ENCODE measurements at regions not wholly inside any gene's neighbourhood (a gene's known extent, or its start where the extent isn't known, plus 50 kb on each side); places are given as distances from the start of the nearest gene placed in this dataset.
"Not testable (repeated sequence)": the region's sequence is repeated elsewhere in the genome, so short reads cannot be mapped to it uniquely, and the experiment has no call there.

- no peak for ATAC-seq
- intact Hi-C loops (cut with DNase I), result no loop called here
- H3K27ac ChIP-seq (ENCODE audit: low read length), result no peak overlapping the region
- H3K4me1 ChIP-seq (ENCODE audit: control insufficient read depth, insufficient read depth, low read length), result no peaks in the 10 kb centered on the region
- H3K4me3 ChIP-seq (ENCODE audit: low read length), result no peak overlapping the region
- DNase-seq, result no peak
- WGBS, result 79% methylated on average over 3 of the region's 3 CpGs
- H3K27me3 ChIP-seq (ENCODE audit: control insufficient read depth, insufficient read depth), result no peaks in the 10 kb centered on the region
- H3K9me3 ChIP-seq (ENCODE audit: control insufficient read depth, low read length), result no peaks in the 10 kb centered on the region
Measured at GRCh38 chr1:90823686-90824085, 106.6 kb upstream of the BARHL2 start.

- WGBS, result 74% methylated on average over 5 of the region's 5 CpGs
- no peaks in the 10 kb centered on the region for H3K27me3 ChIP-seq (ENCODE audit: control insufficient read depth, insufficient read depth)
- no peak overlapping the region for H3K27ac ChIP-seq (ENCODE audit: low read length)
- DNase-seq (no peak), ATAC-seq (no peak)
- no peaks in the 10 kb centered on the region for H3K9me3 ChIP-seq (ENCODE audit: control insufficient read depth, low read length)
- no peaks in the 10 kb centered on the region for H3K4me1 ChIP-seq (ENCODE audit: control insufficient read depth, insufficient read depth, low read length)
- H3K4me3 ChIP-seq (ENCODE audit: low read length), result no peak overlapping the region
- intact Hi-C loops (cut with DNase I), result no loop called here
Measured at GRCh38 chr1:90821788-90822359, 104.8 kb upstream of the BARHL2 start.

GRCh38 chr1:90821152-90821787 is 104.2 kb upstream of the BARHL2 start:
- 77% methylated on average over 5 of the region's 5 CpGs for WGBS
- no peak for ATAC-seq
- no peak overlapping the region for H3K27ac ChIP-seq (ENCODE audit: low read length)
- H3K27me3 ChIP-seq (ENCODE audit: control insufficient read depth, insufficient read depth), result no peaks in the 10 kb centered on the region
- no peaks in the 10 kb centered on the region for H3K4me1 ChIP-seq (ENCODE audit: control insufficient read depth, insufficient read depth, low read length)
- no peaks in the 10 kb centered on the region for H3K9me3 ChIP-seq (ENCODE audit: control insufficient read depth, low read length)
- intact Hi-C loops (cut with DNase I), result no loop called here
- H3K4me3 ChIP-seq (ENCODE audit: low read length), result no peak overlapping the region
- no peak for DNase-seq

- DNase-seq, result no peak
- WGBS, result 71% methylated on average over 2 of the region's 2 CpGs
- Histone ChIP-seq H3K27me3 (ENCODE audit: control insufficient read depth, insufficient read depth) (no peaks in the 10 kb centered on the region), H3K27ac (ENCODE audit: low read length) (no peak overlapping the region), H3K4me3 (ENCODE audit: low read length) (no peak overlapping the region), H3K9me3 (ENCODE audit: control insufficient read depth, low read length) (no peaks in the 10 kb centered on the region), H3K4me1 (ENCODE audit: control insufficient read depth, insufficient read depth, low read length) (no peaks in the 10 kb centered on the region)
- intact Hi-C loops (cut with DNase I), result no loop called here
- ATAC-seq, result no peak
Measured at GRCh38 chr1:90820745-90821144, 103.6 kb upstream of the BARHL2 start.

- H3K4me1 ChIP-seq (ENCODE audit: control insufficient read depth, insufficient read depth, low read length), result no peaks in the 10 kb centered on the region
- no peaks in the 10 kb centered on the region for H3K27me3 ChIP-seq (ENCODE audit: control insufficient read depth, insufficient read depth)
- ATAC-seq, result no peak
- H3K27ac ChIP-seq (ENCODE audit: low read length), result no peak overlapping the region
- 58% methylated on average over 3 of the region's 3 CpGs for WGBS
- H3K4me3 ChIP-seq (ENCODE audit: low read length), result no peak overlapping the region
- intact Hi-C loops (cut with DNase I), result no loop called here
- H3K9me3 ChIP-seq (ENCODE audit: control insufficient read depth, low read length), result no peaks in the 10 kb centered on the region
- no peak for DNase-seq
Measured at GRCh38 chr1:90817399-90817798, 100.3 kb upstream of the BARHL2 start.

GRCh38 chr1:90812237-90812636 is 95.1 kb upstream of the BARHL2 start:
- 74% methylated on average over 6 of the region's 6 CpGs for WGBS
- H3K4me1 ChIP-seq (ENCODE audit: control insufficient read depth, insufficient read depth, low read length); H3K4me3 ChIP-seq (ENCODE audit: low read length); H3K27me3 ChIP-seq (ENCODE audit: control insufficient read depth, insufficient read depth); DNase-seq; intact Hi-C loops (cut with DNase I); H3K9me3 ChIP-seq (ENCODE audit: control insufficient read depth, low read length); H3K27ac ChIP-seq (ENCODE audit: low read length); ATAC-seq: not testable (repeated sequence)

GRCh38 chr1:90811444-90811950 is 94.4 kb upstream of the BARHL2 start:
- H3K9me3 ChIP-seq (ENCODE audit: control insufficient read depth, low read length); ATAC-seq; DNase-seq; H3K27me3 ChIP-seq (ENCODE audit: control insufficient read depth, insufficient read depth); H3K4me1 ChIP-seq (ENCODE audit: control insufficient read depth, insufficient read depth, low read length); H3K27ac ChIP-seq (ENCODE audit: low read length); H3K4me3 ChIP-seq (ENCODE audit: low read length); intact Hi-C loops (cut with DNase I): not testable (repeated sequence)
- WGBS, result 53% methylated on average over 5 of the region's 5 CpGs

GRCh38 chr1:90810681-90811080 is 93.6 kb upstream of the BARHL2 start:
- no peak for DNase-seq
- no peak overlapping the region for H3K4me3 ChIP-seq (ENCODE audit: low read length)
- ATAC-seq, result no peak
- intact Hi-C loops (cut with DNase I), result no loop called here
- WGBS, result 92% methylated on average over 6 of the region's 6 CpGs
- no peaks in the 10 kb centered on the region for H3K9me3 ChIP-seq (ENCODE audit: control insufficient read depth, low read length)
- H3K4me1 ChIP-seq (ENCODE audit: control insufficient read depth, insufficient read depth, low read length), result no peaks in the 10 kb centered on the region
- no peaks in the 10 kb centered on the region for H3K27me3 ChIP-seq (ENCODE audit: control insufficient read depth, insufficient read depth)
- H3K27ac ChIP-seq (ENCODE audit: low read length), result no peak overlapping the region

GRCh38 chr1:90809996-90810395 is 92.9 kb upstream of the BARHL2 start:
- DNase-seq (peak in 1 of 3 donors; percentile 24), ATAC-seq (no peak)
- 52% methylated on average over 3 of the region's 3 CpGs for WGBS
- Histone ChIP-seq H3K4me1 (ENCODE audit: control insufficient read depth, insufficient read depth, low read length) (no peaks in the 10 kb centered on the region), H3K9me3 (ENCODE audit: control insufficient read depth, low read length) (no peaks in the 10 kb centered on the region), H3K4me3 (ENCODE audit: low read length) (no peak overlapping the region), H3K27ac (ENCODE audit: low read length) (no peak overlapping the region), H3K27me3 (ENCODE audit: control insufficient read depth, insufficient read depth) (no peaks in the 10 kb centered on the region)
- intact Hi-C loops (cut with DNase I), result no loop called here

GRCh38 chr1:90809093-90809492 is 92.0 kb upstream of the BARHL2 start:
- no peak overlapping the region for H3K27ac ChIP-seq (ENCODE audit: low read length)
- H3K4me3 ChIP-seq (ENCODE audit: low read length), result no peak overlapping the region
- intact Hi-C loops (cut with DNase I), result no loop called here
- ATAC-seq, result no peak
- no peaks in the 10 kb centered on the region for H3K27me3 ChIP-seq (ENCODE audit: control insufficient read depth, insufficient read depth)
- H3K4me1 ChIP-seq (ENCODE audit: control insufficient read depth, insufficient read depth, low read length), result no peaks in the 10 kb centered on the region
- 44% methylated on average over 3 of the region's 3 CpGs for WGBS
- DNase-seq, result no peak
- H3K9me3 ChIP-seq (ENCODE audit: control insufficient read depth, low read length), result no peaks in the 10 kb centered on the region

- Histone ChIP-seq H3K9me3 (ENCODE audit: control insufficient read depth, low read length) (no peaks in the 10 kb centered on the region), H3K4me1 (ENCODE audit: control insufficient read depth, insufficient read depth, low read length) (no peaks in the 10 kb centered on the region), H3K27ac (ENCODE audit: low read length) (no peak overlapping the region), H3K4me3 (ENCODE audit: low read length) (no peak overlapping the region), H3K27me3 (ENCODE audit: control insufficient read depth, insufficient read depth) (no peaks in the 10 kb centered on the region)
- no peak for ATAC-seq
- DNase-seq, result no peak
- intact Hi-C loops (cut with DNase I), result no loop called here
Measured at GRCh38 chr1:90807329-90807728, 90.2 kb upstream of the BARHL2 start.

GRCh38 chr1:90802622-90803021 is 85.5 kb upstream of the BARHL2 start:
- Histone ChIP-seq H3K27ac (ENCODE audit: low read length) (no peak overlapping the region), H3K9me3 (ENCODE audit: control insufficient read depth, low read length) (no peaks in the 10 kb centered on the region), H3K4me1 (ENCODE audit: control insufficient read depth, insufficient read depth, low read length) (no peaks in the 10 kb centered on the region), H3K4me3 (ENCODE audit: low read length) (no peak overlapping the region), H3K27me3 (ENCODE audit: control insufficient read depth, insufficient read depth) (no peaks in the 10 kb centered on the region)
- 73% methylated on average over 1 of the region's 1 CpG for WGBS
- ATAC-seq (no peak), DNase-seq (no peak)
- intact Hi-C loops (cut with DNase I), result no loop called here

Measured in right cardiac atrium (tissue), 5 donors.